Loucy (cell line): ENCODE measurements at regions not wholly inside any gene's neighbourhood (a gene's known extent, or its start where the extent isn't known, plus 50 kb on each side); places are given as distances from the start of the nearest gene placed in this dataset.

Experiments
- H2AFZ ChIP-seq: fragments of 200-600 bp; sonication (generic); 2 replicates; pipeline ENCODE4 v1.6.0; 2016; ENCODE audit warnings: antibody characterized with exemption, mild to moderate bottlenecking, low read length, moderate library complexity
- H3F3A ChIP-seq: fragments of 200-600 bp; 2 replicates; pipeline ENCODE4 v1.6.0; 2016; ENCODE audit warnings: antibody characterized with exemption, low read depth, mild to moderate bottlenecking
- H3K27me3 ChIP-seq: fragments of 200-600 bp; sonication (generic); 2 replicates; pipeline ENCODE4 v1.6.1; 2014; ENCODE audit warnings: low read length, mild to moderate bottlenecking; ENCODE audit not compliant: insufficient read depth, poor library complexity, severe bottlenecking
- H3K36me3 ChIP-seq: fragments of 200-600 bp; sonication (generic); 2 replicates; pipeline ENCODE4 v1.6.1; 2016; ENCODE audit warnings: low read length; ENCODE audit not compliant: insufficient read depth
- H3K4me1 ChIP-seq: fragments of 200-600 bp; sonication (generic); 2 replicates; pipeline ENCODE4 v1.5.1; 2014; ENCODE audit warnings: low read length, mild to moderate bottlenecking; ENCODE audit not compliant: insufficient read depth, poor library complexity, severe bottlenecking
- H3K4me2 ChIP-seq: fragments of 200-600 bp; sonication (generic); 2 replicates; pipeline ENCODE4 v1.6.0; 2014; ENCODE audit warnings: antibody characterized with exemption, low read length, low read depth, mild to moderate bottlenecking; ENCODE audit not compliant: poor library complexity, severe bottlenecking
- H3K4me3 ChIP-seq: fragments of 200-600 bp; sonication (generic); 2 replicates; pipeline ENCODE4 v1.5.1; 2014; ENCODE audit warnings: low read length, mild to moderate bottlenecking, mixed read lengths; ENCODE audit not compliant: poor library complexity, severe bottlenecking
- H3K79me2 ChIP-seq: fragments of 200-600 bp; sonication (generic); 2 replicates; pipeline ENCODE4 v1.6.1; 2014; ENCODE audit warnings: low read length; ENCODE audit not compliant: insufficient read depth
- H3K9ac ChIP-seq: fragments of 200-600 bp; sonication (generic); 2 replicates; pipeline ENCODE4 v1.6.0; 2014; ENCODE audit warnings: mild to moderate bottlenecking, low read depth, low read length, moderate library complexity; ENCODE audit not compliant: poor library complexity, severe bottlenecking
- H3K9me2 ChIP-seq: fragments of 200-600 bp; sonication (generic); replicated peaks from 2 replicates; pipeline ENCODE4 v1.6.1; 2016; ENCODE audit warnings: low read depth, low read length, mixed read lengths
- H3K9me3 ChIP-seq: fragments of 200-600 bp; sonication (generic); 2 replicates; pipeline ENCODE4 v1.6.1; 2014; ENCODE audit warnings: mild to moderate bottlenecking, antibody characterized with exemption, low read length, low read depth; ENCODE audit not compliant: insufficient read depth
- H4K20me1 ChIP-seq: fragments of 200-600 bp; sonication (generic); 2 replicates; pipeline ENCODE4 v1.6.0; 2014; ENCODE audit warnings: antibody characterized with exemption, low read length, mild to moderate bottlenecking; ENCODE audit not compliant: insufficient read depth, poor library complexity, severe bottlenecking
- EZH2phosphoT487 ChIP-seq: fragments of 200-600 bp; IDR thresholded peaks from 2 replicates; pipeline ENCODE4 v1.6.1; 2018; ENCODE audit warnings: antibody characterized with exemption, mild to moderate bottlenecking, moderate library complexity, borderline replicate concordance
- TF ChIP-seq, protein P1 (sequence below): fragments of 200-600 bp; sonication (generic); conservative IDR thresholded peaks from 2 replicates; pipeline ENCODE4 v1.5.1; 2014; ENCODE audit warnings: mild to moderate bottlenecking, antibody characterized with exemption, low read length

DNA sequence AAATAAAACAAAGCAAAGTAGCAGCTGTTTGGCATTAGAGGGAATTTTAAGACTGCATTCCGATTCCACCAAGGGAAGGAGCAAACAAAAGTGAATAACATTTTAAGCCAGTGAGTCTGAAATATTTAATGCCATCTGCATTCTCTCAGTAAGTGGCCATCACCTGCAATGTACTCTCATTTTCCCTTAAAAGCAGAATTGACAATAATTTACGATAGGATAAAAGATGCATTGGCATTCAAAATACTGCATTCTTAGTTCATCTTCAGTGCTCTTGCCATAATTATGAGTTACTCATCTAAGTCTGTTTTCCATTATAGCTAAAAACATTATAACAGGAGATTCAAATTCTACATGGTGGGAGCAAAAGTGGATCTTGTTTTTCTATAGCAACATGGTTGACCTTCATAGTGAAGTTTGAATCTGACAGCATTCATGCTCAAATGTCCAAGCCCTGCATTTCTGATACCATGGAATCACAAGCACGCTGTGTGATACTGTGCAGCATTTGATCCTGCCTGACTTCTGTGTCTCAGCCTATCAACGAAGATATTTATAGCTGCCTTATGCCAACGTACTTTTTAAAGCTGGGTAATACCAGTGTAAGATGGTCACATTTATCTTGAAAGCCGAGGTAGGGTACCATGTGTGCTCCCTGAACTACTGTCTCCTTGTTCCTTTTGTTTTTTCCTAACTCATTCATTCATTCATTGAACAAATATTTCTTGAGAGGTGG lies 355.3 kb upstream of the IGFBP7 start:
- H4K20me1 ChIP-seq: no peaks in the 10 kb centered on the region
- H3K4me1 ChIP-seq: no peaks in the 10 kb centered on the region
- no peaks in the 10 kb centered on the region for H3K9me2 ChIP-seq
- no peak overlapping the region for H3K9ac ChIP-seq
- H3K79me2 ChIP-seq: no peaks in the 10 kb centered on the region
- H3F3A ChIP-seq: no peaks in the 10 kb centered on the region
- H3K36me3 ChIP-seq: no peaks in the 10 kb centered on the region
- H3K27me3 ChIP-seq: no peaks in the 10 kb centered on the region
- no peak overlapping the region for H3K4me3 ChIP-seq
- H3K4me2 ChIP-seq: no peak overlapping the region
- H3K9me3 ChIP-seq: no peaks in the 10 kb centered on the region
- H2AFZ ChIP-seq: no peak overlapping the region
- TF ChIP-seq EZH2phosphoT487: no peak
- TF ChIP-seq, protein P1, sequence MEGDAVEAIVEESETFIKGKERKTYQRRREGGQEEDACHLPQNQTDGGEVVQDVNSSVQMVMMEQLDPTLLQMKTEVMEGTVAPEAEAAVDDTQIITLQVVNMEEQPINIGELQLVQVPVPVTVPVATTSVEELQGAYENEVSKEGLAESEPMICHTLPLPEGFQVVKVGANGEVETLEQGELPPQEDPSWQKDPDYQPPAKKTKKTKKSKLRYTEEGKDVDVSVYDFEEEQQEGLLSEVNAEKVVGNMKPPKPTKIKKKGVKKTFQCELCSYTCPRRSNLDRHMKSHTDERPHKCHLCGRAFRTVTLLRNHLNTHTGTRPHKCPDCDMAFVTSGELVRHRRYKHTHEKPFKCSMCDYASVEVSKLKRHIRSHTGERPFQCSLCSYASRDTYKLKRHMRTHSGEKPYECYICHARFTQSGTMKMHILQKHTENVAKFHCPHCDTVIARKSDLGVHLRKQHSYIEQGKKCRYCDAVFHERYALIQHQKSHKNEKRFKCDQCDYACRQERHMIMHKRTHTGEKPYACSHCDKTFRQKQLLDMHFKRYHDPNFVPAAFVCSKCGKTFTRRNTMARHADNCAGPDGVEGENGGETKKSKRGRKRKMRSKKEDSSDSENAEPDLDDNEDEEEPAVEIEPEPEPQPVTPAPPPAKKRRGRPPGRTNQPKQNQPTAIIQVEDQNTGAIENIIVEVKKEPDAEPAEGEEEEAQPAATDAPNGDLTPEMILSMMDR: no peak

DNA sequence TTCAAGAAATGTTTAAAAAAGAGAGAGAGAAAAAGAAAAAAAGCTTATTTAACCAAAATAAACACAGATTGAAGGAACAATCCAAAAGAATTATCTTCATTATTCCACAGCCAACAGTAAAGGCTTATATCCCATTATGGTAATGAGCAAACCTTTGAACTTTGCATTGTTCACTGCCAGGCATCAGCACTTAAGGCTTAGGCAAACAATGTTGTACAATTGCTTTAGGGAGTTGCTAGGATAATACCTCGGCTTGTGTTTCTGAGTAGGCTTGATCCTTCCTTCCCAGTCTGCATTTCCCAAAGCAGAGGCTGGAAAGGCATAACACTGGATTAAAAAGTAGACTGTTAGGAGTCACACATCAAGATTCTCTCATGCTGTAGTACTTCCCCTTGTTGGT lies 352.7 kb upstream of the IGFBP7 start:
- TF ChIP-seq, protein P1: no peak
- no peak for TF ChIP-seq EZH2phosphoT487
- Histone ChIP-seq H4K20me1 (no peaks in the 10 kb centered on the region), H3K79me2 (no peaks in the 10 kb centered on the region), H3K27me3 (no peaks in the 10 kb centered on the region), H3K9me2 (no peaks in the 10 kb centered on the region), H3K36me3 (no peaks in the 10 kb centered on the region), H3K4me2 (no peak overlapping the region), H3F3A (no peaks in the 10 kb centered on the region), H3K4me1 (no peaks in the 10 kb centered on the region), H3K4me3 (no peak overlapping the region), H2AFZ (no peak overlapping the region), H3K9me3 (no peaks in the 10 kb centered on the region), H3K9ac (no peak overlapping the region)

DNA sequence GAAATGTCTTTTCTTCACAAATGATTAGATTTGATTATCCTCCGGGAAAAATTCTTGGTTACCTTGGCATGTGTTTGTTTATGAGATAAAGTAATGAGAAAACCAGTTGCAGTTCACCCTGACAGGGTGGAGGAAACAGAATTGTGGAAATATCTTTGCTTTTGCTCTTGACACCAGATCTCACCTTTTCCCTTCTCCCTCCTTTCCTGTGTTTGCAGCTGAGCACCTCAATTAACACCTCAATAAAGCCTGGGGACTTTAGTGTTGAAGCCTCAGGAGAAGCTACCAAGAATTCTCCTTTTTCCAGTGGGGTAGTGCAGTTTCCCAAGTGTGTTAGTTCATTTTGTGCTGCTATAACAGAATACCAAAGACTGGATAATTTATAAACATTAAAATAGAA lies 350.8 kb upstream of the IGFBP7 start:
- Histone ChIP-seq H3K27me3 (no peaks in the 10 kb centered on the region), H3K4me3 (no peak overlapping the region), H3K36me3 (no peaks in the 10 kb centered on the region), H3K9me2 (no peaks in the 10 kb centered on the region), H3K79me2 (no peaks in the 10 kb centered on the region), H3K4me2 (no peak overlapping the region), H3K4me1 (no peaks in the 10 kb centered on the region), H4K20me1 (no peaks in the 10 kb centered on the region), H2AFZ (no peak overlapping the region), H3K9me3 (no peaks in the 10 kb centered on the region), H3K9ac (no peak overlapping the region), H3F3A (no peaks in the 10 kb centered on the region)
- TF ChIP-seq EZH2phosphoT487: no peak
- TF ChIP-seq, protein P1: no peak
